Gastroesophageal sphincter (tissue), 4 donors: ENCODE measurements at regions not wholly inside any gene's neighbourhood (a gene's known extent, or its start where the extent isn't known, plus 50 kb on each side); places are given as distances from the start of the nearest gene placed in this dataset.
"Not testable (repeated sequence)": the region's sequence is repeated elsewhere in the genome, so short reads cannot be mapped to it uniquely, and the experiment has no call there.

Experiments
- ATAC-seq: fragments of 150-250 bp; one replicate; pipeline ENCODE4 v1.9.1; 2016; ENCODE audit warnings: mild to moderate bottlenecking, moderate library complexity
- H3K27ac ChIP-seq, 4 donors: fragments of 200-600 bp; sonication (generic) in 3 of 4; 1 replicate in 3 of 4; 2 replicates in 1 of 4; pipeline ENCODE4 v1.5.1; 2016 to 2019
- H3K27me3 ChIP-seq: fragments of 200-600 bp; sonication (generic); one replicate; pipeline ENCODE4 v1.5.1; 2019
- H3K36me3 ChIP-seq, 2 donors: fragments of 200-600 bp; sonication (generic); one replicate each; pipeline ENCODE4 v1.5.1; 2019; ENCODE audit warnings: control low read depth in 1 of 2
- H3K4me1 ChIP-seq, 3 donors: fragments of 200-600 bp; sonication (generic); 1 replicate in 2 of 3; 2 replicates in 1 of 3; pipeline ENCODE4 v1.5.1; 2016 to 2019; ENCODE audit warnings: control low read depth in 2 of 3
- H3K4me3 ChIP-seq, 2 donors: fragments of 200-600 bp; sonication (generic); one replicate each; pipeline ENCODE4 v1.5.1; 2019; ENCODE audit warnings: mild to moderate bottlenecking in 1 of 2, moderate library complexity in 1 of 2
- H3K9me3 ChIP-seq, 3 donors: fragments of 200-600 bp; sonication (generic); one replicate each; pipeline ENCODE4 v1.5.1; 2017 to 2019; ENCODE audit warnings: control low read depth in 2 of 3
- EP300 ChIP-seq: sonication (generic); formaldehyde crosslinking; IDR thresholded peaks from one replicate; pipeline ENCODE4 v1.6.1; 2017; ENCODE audit warnings: antibody characterized with exemption, mild to moderate bottlenecking
- POLR2A ChIP-seq, 2 donors: fragments of 450-650 bp; IDR thresholded peaks; one replicate each; pipeline ENCODE4 v1.6.1; 2017; ENCODE audit warnings: antibody characterized with exemption in 2 of 2, mild to moderate bottlenecking in 2 of 2, moderate library complexity in 1 of 2
- POLR2AphosphoS5 ChIP-seq: sonication (generic); formaldehyde crosslinking; IDR thresholded peaks from one replicate; pipeline ENCODE4 v1.6.1; 2017; ENCODE audit warnings: antibody characterized with exemption
- WGBS, 2 donors: methylation state at CpG; one replicate each; pipeline ENCODE4 v1.1.5; 2018; ENCODE audit warnings: low coverage in 1 of 2; 5-methylcytosine and 5-hydroxymethylcytosine counted together
- TF ChIP-seq, protein P1 (sequence below), 4 experiments: fragments of 200-600 bp in 2 of 4; fragments of 450-650 bp in 2 of 4; sonication (generic) in 1 of 4; IDR thresholded peaks; one replicate each; pipeline ENCODE4 v1.5.1; 2017 to 2019; ENCODE audit warnings: antibody characterized with exemption in 4 of 4, mild to moderate bottlenecking in 2 of 4, moderate library complexity in 2 of 4

DNA sequence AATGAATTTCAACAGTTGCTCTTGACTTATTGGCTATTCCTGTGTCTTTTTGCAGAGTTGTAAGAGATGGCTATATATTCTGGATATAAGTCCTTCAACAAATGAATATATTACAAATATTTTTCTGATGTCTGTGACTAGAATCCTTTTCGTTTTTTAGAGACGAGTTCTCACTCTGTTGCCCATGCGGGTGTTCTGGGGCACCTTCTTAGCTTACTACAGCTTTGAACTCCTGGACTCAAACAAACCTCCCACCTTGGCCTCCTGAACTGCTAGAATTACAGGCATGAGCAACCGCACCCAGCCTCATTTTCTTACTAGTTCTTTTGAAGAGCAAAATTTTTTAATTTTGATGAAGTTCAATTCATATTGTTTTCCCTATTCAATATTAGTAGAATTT lies 287.8 kb downstream of the LIG4 start:
- H3K27ac ChIP-seq = no peak overlapping the region
- H3K4me1 ChIP-seq = no peaks in the 10 kb centered on the region
- no peaks in the 10 kb centered on the region for H3K27me3 ChIP-seq
- WGBS, 2 donors = 74 to 89% methylated on average over 4 of the region's 4 CpGs
- H3K36me3 ChIP-seq = no peaks in the 10 kb centered on the region
- TF ChIP-seq POLR2AphosphoS5 = no peak
- TF ChIP-seq, protein P1, sequence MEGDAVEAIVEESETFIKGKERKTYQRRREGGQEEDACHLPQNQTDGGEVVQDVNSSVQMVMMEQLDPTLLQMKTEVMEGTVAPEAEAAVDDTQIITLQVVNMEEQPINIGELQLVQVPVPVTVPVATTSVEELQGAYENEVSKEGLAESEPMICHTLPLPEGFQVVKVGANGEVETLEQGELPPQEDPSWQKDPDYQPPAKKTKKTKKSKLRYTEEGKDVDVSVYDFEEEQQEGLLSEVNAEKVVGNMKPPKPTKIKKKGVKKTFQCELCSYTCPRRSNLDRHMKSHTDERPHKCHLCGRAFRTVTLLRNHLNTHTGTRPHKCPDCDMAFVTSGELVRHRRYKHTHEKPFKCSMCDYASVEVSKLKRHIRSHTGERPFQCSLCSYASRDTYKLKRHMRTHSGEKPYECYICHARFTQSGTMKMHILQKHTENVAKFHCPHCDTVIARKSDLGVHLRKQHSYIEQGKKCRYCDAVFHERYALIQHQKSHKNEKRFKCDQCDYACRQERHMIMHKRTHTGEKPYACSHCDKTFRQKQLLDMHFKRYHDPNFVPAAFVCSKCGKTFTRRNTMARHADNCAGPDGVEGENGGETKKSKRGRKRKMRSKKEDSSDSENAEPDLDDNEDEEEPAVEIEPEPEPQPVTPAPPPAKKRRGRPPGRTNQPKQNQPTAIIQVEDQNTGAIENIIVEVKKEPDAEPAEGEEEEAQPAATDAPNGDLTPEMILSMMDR (IDR thresholded peaks at IDR 0.05) = no peak
- no peak for TF ChIP-seq POLR2A (IDR thresholded peaks at IDR 0.05)
- no peak for TF ChIP-seq EP300
- H3K9me3 ChIP-seq = no peaks in the 10 kb centered on the region
- ATAC-seq = no peak
- H3K4me3 ChIP-seq = no peak overlapping the region

DNA sequence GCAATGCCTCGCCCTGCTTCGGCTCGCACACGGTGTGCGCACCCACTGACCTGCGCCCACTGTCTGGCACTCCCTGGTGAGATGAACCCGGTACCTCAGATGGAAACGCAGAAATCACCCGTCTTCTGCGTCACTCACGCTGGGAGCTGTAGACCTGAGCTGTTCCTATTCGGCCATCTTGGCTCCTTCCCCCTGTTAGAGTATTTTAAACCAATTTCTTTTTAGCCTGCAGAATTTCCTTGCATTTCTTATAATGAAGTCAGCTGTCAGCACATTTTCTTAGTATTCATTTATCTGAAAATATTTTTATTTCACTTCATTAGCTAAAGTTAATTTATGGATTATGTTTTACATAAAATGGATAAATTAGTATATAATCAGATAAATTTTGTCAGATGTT lies 288.8 kb downstream of the LIG4 start:
- H3K27ac ChIP-seq, H3K9me3 ChIP-seq, H3K27me3 ChIP-seq, H3K4me1 ChIP-seq, H3K36me3 ChIP-seq, ATAC-seq, H3K4me3 ChIP-seq: not testable (repeated sequence)
- WGBS, 2 donors = 100% methylated on average over 1 of the region's 12 CpGs; no CpG with 5 or more reads in 1 of the 2 donors

DNA sequence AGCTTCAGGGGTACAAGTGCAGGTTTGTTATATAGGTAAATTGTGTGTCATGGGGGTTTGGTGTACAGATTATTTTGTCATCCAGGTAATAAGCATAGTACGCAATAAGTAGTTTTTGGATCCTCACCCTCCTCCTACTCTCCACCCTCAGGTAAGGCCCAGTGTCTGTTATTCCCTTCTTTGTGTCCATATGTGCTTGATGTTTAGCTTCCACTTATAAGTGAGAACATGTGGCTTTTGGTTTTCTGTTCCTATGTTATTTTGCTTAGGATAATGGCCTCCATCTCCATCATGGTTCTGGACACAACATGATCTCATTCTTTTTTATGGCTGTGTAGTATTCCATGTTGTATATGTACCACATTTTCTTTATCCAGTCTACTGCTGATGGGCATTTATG lies 298.4 kb downstream of the LIG4 start:
- not testable (repeated sequence) for H3K27me3 ChIP-seq, H3K9me3 ChIP-seq, H3K4me3 ChIP-seq, H3K27ac ChIP-seq, H3K4me1 ChIP-seq, H3K36me3 ChIP-seq, ATAC-seq
- 0% methylated on average over 1 of the region's 1 CpG; no CpG with 5 or more reads in 1 of the 2 donors for WGBS, 2 donors

DNA sequence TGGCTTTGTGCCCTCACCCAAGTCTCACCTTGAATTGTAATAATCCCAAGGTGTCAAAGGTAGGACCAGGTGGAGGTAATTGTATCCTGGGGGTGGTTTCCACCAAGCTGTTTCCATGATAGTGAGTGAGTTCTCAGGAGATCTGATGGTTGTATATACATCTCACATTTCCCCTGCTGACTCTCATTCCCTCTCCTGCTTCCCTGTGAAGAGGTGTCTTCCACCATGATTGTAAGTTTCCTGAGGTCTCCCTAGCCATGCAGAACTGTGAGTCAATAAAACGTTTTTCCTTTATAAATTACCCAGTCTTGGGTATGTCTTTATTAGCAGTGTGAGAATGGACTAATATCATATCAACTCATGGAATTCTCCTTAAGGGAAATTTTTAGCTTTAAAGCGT lies 302.6 kb downstream of the LIG4 start:
- H3K27ac ChIP-seq = no peak overlapping the region
- TF ChIP-seq, protein P1 (IDR thresholded peaks at IDR 0.05) = no peak
- TF ChIP-seq POLR2A (IDR thresholded peaks at IDR 0.05) = no peak
- no peak for TF ChIP-seq POLR2AphosphoS5
- no peak for TF ChIP-seq EP300
- no peak for ATAC-seq
- no peaks in the 10 kb centered on the region for H3K4me1 ChIP-seq
- 59% methylated on average over 2 of the region's 2 CpGs; no CpG with 5 or more reads in 1 of the 2 donors for WGBS, 2 donors
- H3K9me3 ChIP-seq = no peaks in the 10 kb centered on the region
- H3K4me3 ChIP-seq = no peak overlapping the region
- H3K27me3 ChIP-seq = no peaks in the 10 kb centered on the region
- no peaks in the 10 kb centered on the region for H3K36me3 ChIP-seq

DNA sequence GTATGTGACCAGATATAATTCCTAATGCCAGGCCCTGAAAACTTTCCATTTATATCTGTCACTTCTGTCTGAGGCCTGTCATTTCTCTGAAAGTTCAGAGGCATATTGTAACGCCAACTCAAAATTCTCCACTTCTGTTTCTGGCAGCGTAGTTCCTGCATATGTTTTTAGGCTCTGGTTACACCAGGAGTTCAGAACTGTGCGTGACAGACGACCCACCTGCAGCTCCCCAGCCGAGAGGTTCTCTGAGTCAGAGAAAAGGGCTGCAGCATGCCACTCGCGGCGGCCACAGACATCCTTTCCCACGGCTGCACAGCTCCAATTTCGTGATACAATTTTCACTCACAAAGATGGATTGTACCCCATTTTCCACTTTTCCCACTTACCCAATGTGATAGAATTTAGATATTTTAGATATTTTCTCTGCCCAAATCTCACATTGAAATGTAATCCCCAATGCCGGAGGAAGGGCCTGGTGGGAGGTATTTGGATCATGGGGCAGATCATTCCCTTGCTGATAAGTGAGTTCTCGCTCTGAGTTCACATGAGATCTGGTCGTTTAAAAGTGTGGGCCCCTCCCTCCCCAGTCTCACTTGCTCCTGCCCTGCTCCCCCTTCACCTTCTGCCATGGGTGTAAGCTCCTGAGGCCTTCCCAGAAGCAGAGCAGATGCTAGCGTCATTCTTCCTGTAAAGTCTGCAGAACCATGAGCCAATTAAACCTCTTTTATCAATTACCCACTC lies 308.1 kb downstream of the LIG4 start:
- no peaks in the 10 kb centered on the region for H3K9me3 ChIP-seq
- no peaks in the 10 kb centered on the region for H3K4me1 ChIP-seq
- 58 to 73% methylated on average over 5 to 13 of the region's 14 CpGs for WGBS, 2 donors
- no peak overlapping the region for H3K27ac ChIP-seq
- H3K27me3 ChIP-seq = no peaks in the 10 kb centered on the region
- no peaks in the 10 kb centered on the region for H3K36me3 ChIP-seq
- no peak for ATAC-seq
- TF ChIP-seq EP300 = no peak
- TF ChIP-seq, protein P1 (IDR thresholded peaks at IDR 0.05) = no peak
- TF ChIP-seq POLR2AphosphoS5 = no peak
- no peak for TF ChIP-seq POLR2A (IDR thresholded peaks at IDR 0.05)
- no peak overlapping the region for H3K4me3 ChIP-seq

DNA sequence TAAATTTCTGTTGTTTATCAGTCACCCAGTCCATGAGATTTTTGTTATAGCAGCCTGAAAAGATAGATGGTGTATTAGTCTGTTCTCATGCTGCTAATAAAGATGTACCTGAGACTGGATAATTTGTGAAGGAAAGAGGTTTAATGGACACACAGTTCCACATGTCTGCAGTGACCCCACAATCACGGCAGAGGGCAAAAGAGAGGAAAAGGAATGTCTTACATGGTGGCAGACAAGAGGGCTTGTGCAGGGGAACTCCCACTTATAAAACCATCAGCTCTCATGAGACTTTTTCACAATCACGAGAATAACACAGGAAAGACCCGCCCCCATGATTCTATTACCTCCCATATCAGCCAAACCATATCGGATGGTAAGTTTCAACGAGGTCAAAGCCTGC lies 309.2 kb downstream of the LIG4 start:
- no peak for ATAC-seq
- H3K27me3 ChIP-seq = no peaks in the 10 kb centered on the region
- H3K27ac ChIP-seq = no peak overlapping the region
- H3K4me1 ChIP-seq = no peaks in the 10 kb centered on the region
- TF ChIP-seq POLR2A (IDR thresholded peaks at IDR 0.05) (no peak), POLR2AphosphoS5 (no peak), EP300 (no peak)
- TF ChIP-seq, protein P1 (IDR thresholded peaks at IDR 0.05) = no peak
- no peak overlapping the region for H3K4me3 ChIP-seq
- no peaks in the 10 kb centered on the region for H3K36me3 ChIP-seq
- WGBS, 2 donors = 64 to 72% methylated on average over 5 of the region's 5 CpGs
- no peaks in the 10 kb centered on the region for H3K9me3 ChIP-seq
